ENCODE measurements at regions not wholly inside any gene's neighbourhood (a gene's known extent, or its start where the extent isn't known, plus 50 kb on each side); places are given as distances from the start of the nearest gene placed in this dataset.

DNA sequence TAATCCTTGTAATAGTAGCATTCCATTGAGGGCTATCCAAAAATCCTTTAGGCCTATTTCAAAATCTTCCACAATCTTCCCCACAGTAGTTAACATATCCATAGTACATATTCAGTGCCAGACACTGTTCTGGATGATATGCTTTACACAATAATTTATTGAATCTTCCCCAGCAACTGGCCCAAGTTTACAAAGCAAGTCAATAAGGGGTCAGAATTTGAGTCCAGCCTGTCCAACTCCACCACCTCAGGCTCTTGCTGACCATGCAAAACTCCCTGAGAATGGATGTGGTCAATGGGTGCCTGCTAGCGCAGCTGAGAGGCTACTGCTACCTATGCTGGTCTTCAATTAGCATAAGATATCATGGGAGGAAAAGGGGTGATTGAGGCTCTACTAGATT is 529.6 kb downstream of the FGF9 start:
- TF ChIP-seq EZH2phosphoT487 (IDR thresholded peaks at IDR 0.05; ENCODE audit: borderline replicate concordance), result no peak
- TF ChIP-seq, protein P1, sequence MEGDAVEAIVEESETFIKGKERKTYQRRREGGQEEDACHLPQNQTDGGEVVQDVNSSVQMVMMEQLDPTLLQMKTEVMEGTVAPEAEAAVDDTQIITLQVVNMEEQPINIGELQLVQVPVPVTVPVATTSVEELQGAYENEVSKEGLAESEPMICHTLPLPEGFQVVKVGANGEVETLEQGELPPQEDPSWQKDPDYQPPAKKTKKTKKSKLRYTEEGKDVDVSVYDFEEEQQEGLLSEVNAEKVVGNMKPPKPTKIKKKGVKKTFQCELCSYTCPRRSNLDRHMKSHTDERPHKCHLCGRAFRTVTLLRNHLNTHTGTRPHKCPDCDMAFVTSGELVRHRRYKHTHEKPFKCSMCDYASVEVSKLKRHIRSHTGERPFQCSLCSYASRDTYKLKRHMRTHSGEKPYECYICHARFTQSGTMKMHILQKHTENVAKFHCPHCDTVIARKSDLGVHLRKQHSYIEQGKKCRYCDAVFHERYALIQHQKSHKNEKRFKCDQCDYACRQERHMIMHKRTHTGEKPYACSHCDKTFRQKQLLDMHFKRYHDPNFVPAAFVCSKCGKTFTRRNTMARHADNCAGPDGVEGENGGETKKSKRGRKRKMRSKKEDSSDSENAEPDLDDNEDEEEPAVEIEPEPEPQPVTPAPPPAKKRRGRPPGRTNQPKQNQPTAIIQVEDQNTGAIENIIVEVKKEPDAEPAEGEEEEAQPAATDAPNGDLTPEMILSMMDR (conservative IDR thresholded peaks at IDR 0.05; ENCODE audit: low read length), result no peak
- no peaks in the 10 kb centered on the region for H3K79me2 ChIP-seq (ENCODE audit: insufficient read depth, low read length)
- no peaks in the 10 kb centered on the region for H4K20me1 ChIP-seq (ENCODE audit: insufficient read depth, low read length, poor library complexity, severe bottlenecking)
- no peaks in the 10 kb centered on the region for H3K27me3 ChIP-seq (ENCODE audit: insufficient read depth, low read length, poor library complexity, severe bottlenecking)
- no peaks in the 10 kb centered on the region for H3K4me1 ChIP-seq (ENCODE audit: insufficient read depth, low read length, poor library complexity, severe bottlenecking)
- no peak overlapping the region for H3K4me3 ChIP-seq (ENCODE audit: low read length, poor library complexity, severe bottlenecking)
- no peaks in the 10 kb centered on the region for H3K9me2 ChIP-seq (replicated peaks; ENCODE audit: low read depth, low read length)
- H3K36me3 ChIP-seq (ENCODE audit: insufficient read depth, low read length), result no peaks in the 10 kb centered on the region
- no peaks in the 10 kb centered on the region; the same call in 1 of the 2 replicates for H3K9me3 ChIP-seq (ENCODE audit: insufficient read depth, low read depth, low read length)
- H2AFZ ChIP-seq (ENCODE audit: low read length), result no peak overlapping the region
- H3F3A ChIP-seq (ENCODE audit: low read depth), result no peaks in the 10 kb centered on the region
- no peak overlapping the region for H3K9ac ChIP-seq (ENCODE audit: low read depth, low read length, poor library complexity, severe bottlenecking)
- no peak overlapping the region for H3K4me2 ChIP-seq (ENCODE audit: low read depth, low read length, poor library complexity, severe bottlenecking)

DNA sequence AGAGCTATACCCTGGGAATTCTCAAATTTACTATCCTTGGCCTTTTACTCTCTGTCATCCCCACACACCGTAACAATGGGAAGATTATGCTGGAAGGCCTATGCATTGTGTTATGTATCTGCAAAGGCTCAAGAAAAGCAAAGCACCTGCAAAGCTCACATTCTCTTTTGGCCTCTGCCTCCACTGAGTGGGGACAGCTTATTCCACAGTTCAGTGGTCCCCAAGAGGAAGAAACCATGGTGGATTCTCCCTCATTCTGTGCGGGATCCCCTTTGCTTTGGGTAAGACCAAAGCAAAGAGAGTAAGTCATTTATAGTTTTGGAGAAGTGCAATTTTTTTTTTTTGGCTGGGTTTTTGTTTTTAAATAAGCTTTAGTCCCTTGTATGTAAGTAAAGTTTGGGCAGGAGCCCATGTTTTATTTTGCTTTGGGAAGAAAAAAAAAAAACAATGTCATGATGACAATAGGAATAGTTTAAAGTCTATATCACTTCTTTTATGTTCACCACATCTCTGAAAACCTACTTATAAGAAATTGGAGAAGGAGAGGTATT is 530.6 kb downstream of the FGF9 start:
- Histone ChIP-seq H3K79me2 (ENCODE audit: insufficient read depth, low read length) (no peaks in the 10 kb centered on the region), H3K9me2 (replicated peaks; ENCODE audit: low read depth, low read length) (no peaks in the 10 kb centered on the region), H2AFZ (ENCODE audit: low read length) (no peak overlapping the region), H3K4me3 (ENCODE audit: low read length, poor library complexity, severe bottlenecking) (no peak overlapping the region), H3K27me3 (ENCODE audit: insufficient read depth, low read length, poor library complexity, severe bottlenecking) (no peaks in the 10 kb centered on the region), H3F3A (ENCODE audit: low read depth) (no peaks in the 10 kb centered on the region), H3K36me3 (ENCODE audit: insufficient read depth, low read length) (no peaks in the 10 kb centered on the region), H3K4me1 (ENCODE audit: insufficient read depth, low read length, poor library complexity, severe bottlenecking) (no peaks in the 10 kb centered on the region), H4K20me1 (ENCODE audit: insufficient read depth, low read length, poor library complexity, severe bottlenecking) (no peaks in the 10 kb centered on the region), H3K9ac (ENCODE audit: low read depth, low read length, poor library complexity, severe bottlenecking) (no peak overlapping the region), H3K4me2 (ENCODE audit: low read depth, low read length, poor library complexity, severe bottlenecking) (no peak overlapping the region), H3K9me3 (ENCODE audit: insufficient read depth, low read depth, low read length) (no peaks in the 10 kb centered on the region; the same call in 1 of the 2 replicates)
- TF ChIP-seq, protein P1 (conservative IDR thresholded peaks at IDR 0.05; ENCODE audit: low read length), result no peak
- no peak for TF ChIP-seq EZH2phosphoT487 (IDR thresholded peaks at IDR 0.05; ENCODE audit: borderline replicate concordance)

DNA sequence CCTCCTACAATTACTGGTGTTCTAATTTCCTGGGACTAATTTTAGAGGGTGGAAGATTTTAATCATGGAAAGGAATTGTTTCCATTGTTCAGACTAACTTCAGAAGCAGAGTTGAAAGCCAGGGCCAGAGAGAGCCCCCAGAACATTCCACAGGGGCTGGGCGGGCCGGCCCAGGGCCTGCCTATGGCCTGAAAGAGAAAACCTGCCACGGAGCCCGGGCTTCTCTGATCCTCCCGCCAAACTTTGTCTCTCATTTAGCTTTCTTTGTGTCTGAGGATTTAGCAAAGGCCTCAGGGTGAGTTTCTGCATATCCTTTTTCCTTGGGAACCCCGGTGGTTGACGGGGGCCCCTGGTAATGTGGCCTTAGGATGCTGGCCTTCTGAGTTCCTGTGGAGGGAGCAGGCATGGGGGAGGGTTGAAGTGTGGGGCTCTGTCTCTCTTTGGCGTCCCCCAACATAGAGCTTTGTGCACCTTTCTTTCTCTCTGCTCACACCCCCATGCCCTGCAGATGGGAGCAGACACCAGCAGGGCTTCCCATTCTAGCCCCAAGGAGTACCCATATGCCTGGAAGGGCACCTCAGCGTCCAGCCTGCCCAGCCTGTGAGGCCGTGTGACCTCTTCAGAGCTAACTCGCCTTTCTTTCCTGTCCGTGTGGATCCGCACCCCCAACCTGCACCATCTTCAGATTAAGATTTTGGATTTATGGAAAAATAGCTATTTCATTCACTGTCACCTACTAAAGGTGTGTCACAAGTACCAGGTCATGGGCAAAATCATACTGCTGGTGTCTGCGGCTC is 539.5 kb downstream of the FGF9 start:
- no peaks in the 10 kb centered on the region for H3K9me3 ChIP-seq (ENCODE audit: insufficient read depth, low read depth, low read length)
- H4K20me1 ChIP-seq (ENCODE audit: insufficient read depth, low read length, poor library complexity, severe bottlenecking), result no peaks in the 10 kb centered on the region
- H3K9me2 ChIP-seq (replicated peaks; ENCODE audit: low read depth, low read length), result no peaks in the 10 kb centered on the region
- H3K9ac ChIP-seq (ENCODE audit: low read depth, low read length, poor library complexity, severe bottlenecking), result no peak overlapping the region
- TF ChIP-seq, protein P1 (conservative IDR thresholded peaks at IDR 0.05; ENCODE audit: low read length), result no peak
- no peak for TF ChIP-seq EZH2phosphoT487 (IDR thresholded peaks at IDR 0.05; ENCODE audit: borderline replicate concordance)
- H3K36me3 ChIP-seq (ENCODE audit: insufficient read depth, low read length), result no peaks in the 10 kb centered on the region
- H2AFZ ChIP-seq (ENCODE audit: low read length), result no peak overlapping the region
- no peaks in the 10 kb centered on the region for H3K27me3 ChIP-seq (ENCODE audit: insufficient read depth, low read length, poor library complexity, severe bottlenecking)
- no peak overlapping the region for H3K4me3 ChIP-seq (ENCODE audit: low read length, poor library complexity, severe bottlenecking)
- peaks cover 10% of the 10 kb centered on the region for H3K4me1 ChIP-seq (ENCODE audit: insufficient read depth, low read length, poor library complexity, severe bottlenecking)
- H3K4me2 ChIP-seq (ENCODE audit: low read depth, low read length, poor library complexity, severe bottlenecking), result no peak overlapping the region
- no peaks in the 10 kb centered on the region for H3K79me2 ChIP-seq (ENCODE audit: insufficient read depth, low read length)
- H3F3A ChIP-seq (ENCODE audit: low read depth), result no peaks in the 10 kb centered on the region
